B cell (primary cell): ENCODE measurements at regions not wholly inside any gene's neighbourhood (a gene's known extent, or its start where the extent isn't known, plus 50 kb on each side); places are given as distances from the start of the nearest gene placed in this dataset.

Source experiments
- CTCF ChIP-seq: fragments of 200-600 bp; IDR thresholded peaks from one replicate; pipeline ENCODE4 v1.8.0; 2022; ENCODE audit warnings: antibody characterized with exemption, mild to moderate bottlenecking
- EZH2 ChIP-seq: IDR thresholded peaks from 2 replicates; pipeline ENCODE4 v1.6.1; 2012; ENCODE audit warnings: borderline replicate concordance, low read depth, mild to moderate bottlenecking, moderate library complexity, low read length; ENCODE audit not compliant: insufficient read depth, poor library complexity, severe bottlenecking

DNA sequence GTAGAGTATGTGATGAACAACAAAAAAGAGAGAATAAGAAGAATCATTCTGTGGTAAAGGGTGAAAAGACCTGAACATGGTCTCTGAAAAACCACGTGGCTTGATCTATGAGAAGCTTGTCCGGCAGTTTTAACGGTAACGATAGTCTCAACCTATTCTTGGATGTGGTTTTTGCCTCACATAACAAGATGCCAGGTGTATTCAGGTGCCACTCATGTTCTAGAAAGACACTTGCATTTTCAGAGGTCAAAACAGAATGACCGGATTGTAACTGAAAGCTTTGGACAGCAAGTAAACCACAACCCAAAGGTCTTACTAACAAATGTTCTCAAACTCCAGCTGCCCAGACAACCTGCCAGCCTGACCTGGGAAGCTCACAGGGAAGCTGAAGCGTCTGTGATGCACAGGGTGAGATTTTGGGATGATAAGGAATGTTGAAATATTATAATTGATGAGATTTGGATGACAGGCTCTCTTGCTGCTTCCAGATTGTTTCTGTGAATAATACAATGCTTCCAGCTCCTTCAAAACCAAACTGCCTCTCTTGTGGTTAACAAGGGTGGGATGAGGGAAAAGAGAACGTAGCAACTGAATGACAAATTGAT, 137.4 kb upstream of the GRB10 start:
- TF ChIP-seq CTCF (no peak), EZH2 (no peak)
